ENCODE measurements at regions not wholly inside any gene's neighbourhood (a gene's known extent, or its start where the extent isn't known, plus 50 kb on each side); places are given as distances from the start of the nearest gene placed in this dataset.

DNA sequence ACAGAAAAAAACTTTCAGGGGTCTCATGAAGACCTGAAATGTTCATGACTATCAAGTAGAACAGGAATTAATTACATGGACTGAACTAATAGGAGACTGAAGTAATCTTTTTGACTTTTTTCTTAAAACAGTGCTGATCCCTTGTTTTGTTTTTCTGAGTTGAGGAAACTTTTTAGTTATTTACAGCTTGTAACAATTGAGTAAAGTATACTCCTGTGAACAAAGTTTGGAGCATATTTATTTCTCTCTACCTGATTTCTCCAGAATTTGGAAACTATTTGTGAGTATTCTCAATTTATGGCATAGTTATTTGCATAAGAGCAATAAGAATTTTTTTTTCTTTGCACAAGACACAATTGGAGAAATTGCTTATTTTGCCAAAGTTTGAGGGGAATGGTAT lies 64.8 kb downstream of the PCDH18 start:
- TF ChIP-seq CTCF (IDR thresholded peaks at IDR 0.05) (no peak), EZH2 (IDR thresholded peaks at IDR 0.05; ENCODE audit: borderline replicate concordance, insufficient read depth, low read depth, low read length, poor library complexity, severe bottlenecking) (no peak)
